ENCODE measurements at regions not wholly inside any gene's neighbourhood (a gene's known extent, or its start where the extent isn't known, plus 50 kb on each side); places are given as distances from the start of the nearest gene placed in this dataset.

DNA sequence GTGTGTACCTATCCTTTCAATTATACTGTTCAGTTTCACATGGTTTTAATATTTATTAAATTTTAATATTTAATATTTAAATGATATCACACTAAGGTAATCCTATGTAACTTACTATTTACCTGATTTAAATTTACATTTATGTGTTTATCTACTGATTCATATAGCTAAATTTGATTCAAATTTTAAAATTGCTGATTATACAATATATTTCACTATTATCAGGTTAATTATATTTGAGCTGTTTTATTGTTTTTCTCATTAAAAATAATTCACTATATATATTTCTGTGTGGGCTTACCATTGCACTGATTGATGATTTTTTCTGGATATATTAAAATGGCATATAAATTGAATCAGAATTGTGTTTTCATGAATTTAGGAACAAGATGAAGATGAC is 1923.5 kb downstream of the STIM2 start:
- no peak for TF ChIP-seq EZH2 (IDR thresholded peaks at IDR 0.05; ENCODE audit: low read depth, unreplicated experiment)
- TF ChIP-seq POLR2AphosphoS5 (IDR thresholded peaks at IDR 0.05; ENCODE audit: low read depth), result no peak
- no peak for TF ChIP-seq NANOG (IDR thresholded peaks at IDR 0.05; ENCODE audit: borderline replicate concordance)
- TF ChIP-seq, protein P1, sequence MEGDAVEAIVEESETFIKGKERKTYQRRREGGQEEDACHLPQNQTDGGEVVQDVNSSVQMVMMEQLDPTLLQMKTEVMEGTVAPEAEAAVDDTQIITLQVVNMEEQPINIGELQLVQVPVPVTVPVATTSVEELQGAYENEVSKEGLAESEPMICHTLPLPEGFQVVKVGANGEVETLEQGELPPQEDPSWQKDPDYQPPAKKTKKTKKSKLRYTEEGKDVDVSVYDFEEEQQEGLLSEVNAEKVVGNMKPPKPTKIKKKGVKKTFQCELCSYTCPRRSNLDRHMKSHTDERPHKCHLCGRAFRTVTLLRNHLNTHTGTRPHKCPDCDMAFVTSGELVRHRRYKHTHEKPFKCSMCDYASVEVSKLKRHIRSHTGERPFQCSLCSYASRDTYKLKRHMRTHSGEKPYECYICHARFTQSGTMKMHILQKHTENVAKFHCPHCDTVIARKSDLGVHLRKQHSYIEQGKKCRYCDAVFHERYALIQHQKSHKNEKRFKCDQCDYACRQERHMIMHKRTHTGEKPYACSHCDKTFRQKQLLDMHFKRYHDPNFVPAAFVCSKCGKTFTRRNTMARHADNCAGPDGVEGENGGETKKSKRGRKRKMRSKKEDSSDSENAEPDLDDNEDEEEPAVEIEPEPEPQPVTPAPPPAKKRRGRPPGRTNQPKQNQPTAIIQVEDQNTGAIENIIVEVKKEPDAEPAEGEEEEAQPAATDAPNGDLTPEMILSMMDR (conservative IDR thresholded peaks at IDR 0.05; ENCODE audit: low read depth in 2 of 2), result no peak
- TF ChIP-seq, protein P2, sequence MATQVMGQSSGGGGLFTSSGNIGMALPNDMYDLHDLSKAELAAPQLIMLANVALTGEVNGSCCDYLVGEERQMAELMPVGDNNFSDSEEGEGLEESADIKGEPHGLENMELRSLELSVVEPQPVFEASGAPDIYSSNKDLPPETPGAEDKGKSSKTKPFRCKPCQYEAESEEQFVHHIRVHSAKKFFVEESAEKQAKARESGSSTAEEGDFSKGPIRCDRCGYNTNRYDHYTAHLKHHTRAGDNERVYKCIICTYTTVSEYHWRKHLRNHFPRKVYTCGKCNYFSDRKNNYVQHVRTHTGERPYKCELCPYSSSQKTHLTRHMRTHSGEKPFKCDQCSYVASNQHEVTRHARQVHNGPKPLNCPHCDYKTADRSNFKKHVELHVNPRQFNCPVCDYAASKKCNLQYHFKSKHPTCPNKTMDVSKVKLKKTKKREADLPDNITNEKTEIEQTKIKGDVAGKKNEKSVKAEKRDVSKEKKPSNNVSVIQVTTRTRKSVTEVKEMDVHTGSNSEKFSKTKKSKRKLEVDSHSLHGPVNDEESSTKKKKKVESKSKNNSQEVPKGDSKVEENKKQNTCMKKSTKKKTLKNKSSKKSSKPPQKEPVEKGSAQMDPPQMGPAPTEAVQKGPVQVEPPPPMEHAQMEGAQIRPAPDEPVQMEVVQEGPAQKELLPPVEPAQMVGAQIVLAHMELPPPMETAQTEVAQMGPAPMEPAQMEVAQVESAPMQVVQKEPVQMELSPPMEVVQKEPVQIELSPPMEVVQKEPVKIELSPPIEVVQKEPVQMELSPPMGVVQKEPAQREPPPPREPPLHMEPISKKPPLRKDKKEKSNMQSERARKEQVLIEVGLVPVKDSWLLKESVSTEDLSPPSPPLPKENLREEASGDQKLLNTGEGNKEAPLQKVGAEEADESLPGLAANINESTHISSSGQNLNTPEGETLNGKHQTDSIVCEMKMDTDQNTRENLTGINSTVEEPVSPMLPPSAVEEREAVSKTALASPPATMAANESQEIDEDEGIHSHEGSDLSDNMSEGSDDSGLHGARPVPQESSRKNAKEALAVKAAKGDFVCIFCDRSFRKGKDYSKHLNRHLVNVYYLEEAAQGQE (IDR thresholded peaks at IDR 0.05; ENCODE audit: unreplicated experiment), result no peak
- no peak for TF ChIP-seq CREB1 (CRISPR knock-in tag; IDR thresholded peaks at IDR 0.05; ENCODE audit: low read depth)
- TF ChIP-seq, protein P3, sequence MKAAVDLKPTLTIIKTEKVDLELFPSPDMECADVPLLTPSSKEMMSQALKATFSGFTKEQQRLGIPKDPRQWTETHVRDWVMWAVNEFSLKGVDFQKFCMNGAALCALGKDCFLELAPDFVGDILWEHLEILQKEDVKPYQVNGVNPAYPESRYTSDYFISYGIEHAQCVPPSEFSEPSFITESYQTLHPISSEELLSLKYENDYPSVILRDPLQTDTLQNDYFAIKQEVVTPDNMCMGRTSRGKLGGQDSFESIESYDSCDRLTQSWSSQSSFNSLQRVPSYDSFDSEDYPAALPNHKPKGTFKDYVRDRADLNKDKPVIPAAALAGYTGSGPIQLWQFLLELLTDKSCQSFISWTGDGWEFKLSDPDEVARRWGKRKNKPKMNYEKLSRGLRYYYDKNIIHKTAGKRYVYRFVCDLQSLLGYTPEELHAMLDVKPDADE (IDR thresholded peaks at IDR 0.05), result no peak
- TF ChIP-seq EZH2phosphoT487 (IDR thresholded peaks at IDR 0.05; ENCODE audit: unreplicated experiment), result no peak
- no peak for TF ChIP-seq JUNB (IDR thresholded peaks at IDR 0.05; ENCODE audit: unreplicated experiment)
- no peak for TF ChIP-seq STAT1 (IDR thresholded peaks at IDR 0.05; ENCODE audit: unreplicated experiment)
- TF ChIP-seq ZNF331 (CRISPR knock-in tag; IDR thresholded peaks at IDR 0.05; ENCODE audit: low read depth), result no peak
- TF ChIP-seq ZNF114 (CRISPR knock-in tag; IDR thresholded peaks at IDR 0.05), result no peak
